ENCODE measurements at regions not wholly inside any gene's neighbourhood (a gene's known extent, or its start where the extent isn't known, plus 50 kb on each side); places are given as distances from the start of the nearest gene placed in this dataset.

DNA sequence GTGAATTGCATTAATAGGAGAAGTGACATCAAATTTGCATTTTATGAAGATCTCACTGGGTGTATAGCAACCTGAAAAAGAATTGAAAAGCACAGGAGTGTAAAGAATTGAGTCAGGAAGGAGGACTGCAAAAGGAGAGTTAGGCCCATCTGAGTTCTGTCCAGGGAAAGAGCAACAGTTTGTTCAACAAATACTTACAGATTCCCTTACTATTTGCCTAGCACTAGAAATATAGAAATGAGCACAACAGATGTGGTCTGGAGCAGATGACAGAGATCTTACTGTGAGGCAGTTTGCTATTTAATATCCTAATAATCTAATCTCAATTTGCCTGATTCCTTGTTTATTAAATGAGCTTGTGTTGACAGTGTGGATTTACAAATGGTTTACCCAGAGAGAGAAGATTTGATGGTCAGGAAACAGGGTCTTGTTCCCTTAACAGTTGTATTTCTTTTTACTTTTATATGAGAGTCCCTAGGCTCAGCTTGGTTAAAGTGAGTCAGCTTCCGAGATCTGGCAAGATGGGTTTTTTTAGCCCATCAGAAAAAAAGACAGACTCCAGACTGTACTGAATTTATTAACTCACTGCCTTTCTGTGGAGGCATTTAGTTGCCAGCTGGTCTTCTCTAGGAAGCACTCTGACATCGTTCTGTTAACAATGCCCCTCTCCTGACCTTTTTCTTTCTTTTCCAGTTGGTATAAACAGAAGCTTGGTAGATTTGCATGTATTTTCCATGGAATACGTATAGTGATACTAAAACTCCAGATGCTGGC is 229.7 kb downstream of the TTC6 start:
- no peak overlapping the region for H3K4me2 ChIP-seq (replicated peaks; ENCODE audit: extremely low read depth, low read length, poor library complexity, severe bottlenecking)
- H3K9me3 ChIP-seq (replicated peaks in 1 of 2; ENCODE audit: control insufficient read depth in 1 of 2, insufficient read depth in 1 of 2, low read length in 2 of 2): no peaks in the 10 kb centered on the region
- H3K4me3 ChIP-seq (replicated peaks in 1 of 3; ENCODE audit: low read depth in 2 of 3, low read length in 3 of 3): no peak overlapping the region
- DNase-seq: no peak
- H3K36me3 ChIP-seq (replicated peaks in 1 of 2; ENCODE audit: control insufficient read depth in 1 of 2, insufficient read depth in 2 of 2, low read length in 2 of 2): no peaks in the 10 kb centered on the region
- intact Hi-C loops (cut with micrococcal nuclease): no loop called here
- no peak overlapping the region for H3K4me3 Mint-ChIP-seq
- H3K9me3 Mint-ChIP-seq: peaks cover 0 to 2% (median 2%) of the 10 kb centered on the region in 7 donors
- H3K27me3 Mint-ChIP-seq (ENCODE audit: low read depth in 3 of 3): peaks cover 0 to 1% (median 0%) of the 10 kb centered on the region in 3 donors
- H3K36me3 Mint-ChIP-seq: no peaks in the 10 kb centered on the region
- H3K27ac Mint-ChIP-seq: no peak overlapping the region
- H3K4me1 ChIP-seq (ENCODE audit: control insufficient read depth in 1 of 2, insufficient read depth in 2 of 2, low read length in 2 of 2): no peaks in the 10 kb centered on the region
- no peak overlapping the region for H3K9ac ChIP-seq (ENCODE audit: insufficient read depth, low read length, poor library complexity, severe bottlenecking)
- TF ChIP-seq, protein P1, sequence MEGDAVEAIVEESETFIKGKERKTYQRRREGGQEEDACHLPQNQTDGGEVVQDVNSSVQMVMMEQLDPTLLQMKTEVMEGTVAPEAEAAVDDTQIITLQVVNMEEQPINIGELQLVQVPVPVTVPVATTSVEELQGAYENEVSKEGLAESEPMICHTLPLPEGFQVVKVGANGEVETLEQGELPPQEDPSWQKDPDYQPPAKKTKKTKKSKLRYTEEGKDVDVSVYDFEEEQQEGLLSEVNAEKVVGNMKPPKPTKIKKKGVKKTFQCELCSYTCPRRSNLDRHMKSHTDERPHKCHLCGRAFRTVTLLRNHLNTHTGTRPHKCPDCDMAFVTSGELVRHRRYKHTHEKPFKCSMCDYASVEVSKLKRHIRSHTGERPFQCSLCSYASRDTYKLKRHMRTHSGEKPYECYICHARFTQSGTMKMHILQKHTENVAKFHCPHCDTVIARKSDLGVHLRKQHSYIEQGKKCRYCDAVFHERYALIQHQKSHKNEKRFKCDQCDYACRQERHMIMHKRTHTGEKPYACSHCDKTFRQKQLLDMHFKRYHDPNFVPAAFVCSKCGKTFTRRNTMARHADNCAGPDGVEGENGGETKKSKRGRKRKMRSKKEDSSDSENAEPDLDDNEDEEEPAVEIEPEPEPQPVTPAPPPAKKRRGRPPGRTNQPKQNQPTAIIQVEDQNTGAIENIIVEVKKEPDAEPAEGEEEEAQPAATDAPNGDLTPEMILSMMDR (IDR thresholded peaks at IDR 0.05): no peak
- H4K20me1 ChIP-seq (ENCODE audit: insufficient read depth, low read length): no peaks in the 10 kb centered on the region
- H2AFZ ChIP-seq (ENCODE audit: insufficient read depth, low read depth, low read length, poor library complexity, severe bottlenecking): no peak overlapping the region
- no peak overlapping the region for H3K27ac ChIP-seq (ENCODE audit: low read depth in 1 of 2, low read length in 2 of 2)
- H3K79me2 ChIP-seq (ENCODE audit: insufficient read depth, low read length): no peaks in the 10 kb centered on the region
- no CpG with 5 or more reads among the region's 3 CpGs for WGBS (ENCODE audit: insufficient coverage)
- H3K4me1 Mint-ChIP-seq: no peaks in the 10 kb centered on the region
- no peaks in the 10 kb centered on the region for H3K27me3 ChIP-seq (ENCODE audit: control insufficient read depth in 2 of 2, insufficient read depth in 2 of 2, low read length in 2 of 2)

DNA sequence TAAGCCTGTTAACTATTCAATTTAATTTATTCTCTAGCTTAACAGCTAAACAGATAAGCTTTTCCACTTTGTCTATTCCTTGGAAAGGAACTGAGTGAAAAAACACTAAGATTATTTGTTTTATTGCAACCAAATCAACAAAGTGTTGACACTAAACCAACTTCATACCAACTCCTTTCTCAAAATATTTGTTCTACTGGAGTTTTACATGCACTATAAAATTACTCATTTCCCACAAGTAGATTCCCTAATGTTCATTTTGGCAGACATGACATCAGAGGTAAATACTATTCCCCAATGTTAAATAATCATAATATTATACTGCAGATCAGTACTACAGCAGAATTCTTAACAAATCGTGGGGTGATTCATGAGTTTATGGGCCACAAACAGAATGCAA is 231.4 kb downstream of the TTC6 start:
- no peaks in the 10 kb centered on the region for H3K36me3 ChIP-seq (replicated peaks in 1 of 2; ENCODE audit: control insufficient read depth in 1 of 2, insufficient read depth in 2 of 2, low read length in 2 of 2)
- no peaks in the 10 kb centered on the region for H3K4me1 ChIP-seq (ENCODE audit: control insufficient read depth in 1 of 2, insufficient read depth in 2 of 2, low read length in 2 of 2)
- H3K9me3 ChIP-seq (replicated peaks in 1 of 2; ENCODE audit: control insufficient read depth in 1 of 2, insufficient read depth in 1 of 2, low read length in 2 of 2): no peaks in the 10 kb centered on the region
- no peaks in the 10 kb centered on the region for H3K27me3 Mint-ChIP-seq (ENCODE audit: low read depth in 3 of 3)
- no peak overlapping the region for H3K27ac ChIP-seq (ENCODE audit: low read depth in 1 of 2, low read length in 2 of 2)
- H3K4me1 Mint-ChIP-seq: no peaks in the 10 kb centered on the region
- H3K9me3 Mint-ChIP-seq: peaks cover 0 to 4% (median 2%) of the 10 kb centered on the region in 7 donors
- no peak overlapping the region for H3K4me2 ChIP-seq (replicated peaks; ENCODE audit: extremely low read depth, low read length, poor library complexity, severe bottlenecking)
- no peak overlapping the region for H2AFZ ChIP-seq (ENCODE audit: insufficient read depth, low read depth, low read length, poor library complexity, severe bottlenecking)
- DNase-seq: no peak
- H3K9ac ChIP-seq (ENCODE audit: insufficient read depth, low read length, poor library complexity, severe bottlenecking): no peak overlapping the region
- intact Hi-C loops (cut with micrococcal nuclease): no loop called here
- no peaks in the 10 kb centered on the region for H3K27me3 ChIP-seq (ENCODE audit: control insufficient read depth in 2 of 2, insufficient read depth in 2 of 2, low read length in 2 of 2)
- no peak overlapping the region for H3K27ac Mint-ChIP-seq
- TF ChIP-seq, protein P1 (IDR thresholded peaks at IDR 0.05): no peak
- H3K79me2 ChIP-seq (ENCODE audit: insufficient read depth, low read length): no peaks in the 10 kb centered on the region
- no peaks in the 10 kb centered on the region for H3K36me3 Mint-ChIP-seq
- WGBS (ENCODE audit: insufficient coverage): 80% methylated on average over 1 of the region's 1 CpG
- H3K4me3 ChIP-seq (replicated peaks in 1 of 3; ENCODE audit: low read depth in 2 of 3, low read length in 3 of 3): no peak overlapping the region
- no peak overlapping the region for H3K4me3 Mint-ChIP-seq
- no peaks in the 10 kb centered on the region for H4K20me1 ChIP-seq (ENCODE audit: insufficient read depth, low read length)

Data from CD14-positive monocyte (primary cell).